ENCODE measurements at regions not wholly inside any gene's neighbourhood (a gene's known extent, or its start where the extent isn't known, plus 50 kb on each side); places are given as distances from the start of the nearest gene placed in this dataset.

- no peak overlapping the region for H3K4me3 ChIP-seq (replicated peaks in 1 of 2; ENCODE audit: low read depth in 2 of 2, low read length in 2 of 2)
- no peak for DNase-seq (ENCODE audit: low read depth in 2 of 2)
- no peak for TF ChIP-seq CTCF (IDR thresholded peaks at IDR 0.05; ENCODE audit: low read depth, low read length)
Observed at GRCh38 chr1:184141361-184141880, 89.9 kb downstream of the TSEN15 start.

- TF ChIP-seq CTCF (IDR thresholded peaks at IDR 0.05; ENCODE audit: low read depth, low read length): no peak
- DNase-seq (ENCODE audit: low read depth in 2 of 2): peak; percentile 39 to 48
- no peak overlapping the region for H3K4me3 ChIP-seq (replicated peaks in 1 of 2; ENCODE audit: low read depth in 2 of 2, low read length in 2 of 2)
Observed at GRCh38 chr1:184143449-184143848, 91.9 kb downstream of the TSEN15 start.

- TF ChIP-seq CTCF (IDR thresholded peaks at IDR 0.05; ENCODE audit: low read depth, low read length): no peak
- no peak for DNase-seq (ENCODE audit: low read depth in 2 of 2)
- H3K4me3 ChIP-seq (replicated peaks in 1 of 2; ENCODE audit: low read depth in 2 of 2, low read length in 2 of 2): no peak overlapping the region
Observed at GRCh38 chr1:184145083-184145482, 93.6 kb downstream of the TSEN15 start.

GRCh38 chr1:184146202-184146601 lies 94.7 kb downstream of the TSEN15 start:
- TF ChIP-seq CTCF (IDR thresholded peaks at IDR 0.05; ENCODE audit: low read depth, low read length): no peak
- DNase-seq (ENCODE audit: low read depth in 2 of 2): no peak
- no peak overlapping the region for H3K4me3 ChIP-seq (replicated peaks in 1 of 2; ENCODE audit: low read depth in 2 of 2, low read length in 2 of 2)

- TF ChIP-seq CTCF (IDR thresholded peaks at IDR 0.05; ENCODE audit: low read depth, low read length): no peak
- peak; percentile 36 to 44 for DNase-seq (ENCODE audit: low read depth in 2 of 2)
- no peak overlapping the region for H3K4me3 ChIP-seq (replicated peaks in 1 of 2; ENCODE audit: low read depth in 2 of 2, low read length in 2 of 2)
Observed at GRCh38 chr1:184150776-184151531, 99.4 kb downstream of the TSEN15 start.

- H3K4me3 ChIP-seq (replicated peaks in 1 of 2; ENCODE audit: low read depth in 2 of 2, low read length in 2 of 2): peak overlapping the region; percentile 29 to 44
- TF ChIP-seq CTCF (IDR thresholded peaks at IDR 0.05; ENCODE audit: low read depth, low read length): no peak
- peak; percentile 30 to 74 for DNase-seq (ENCODE audit: low read depth in 2 of 2)
Observed at GRCh38 chr1:184152434-184152898, 100.9 kb downstream of the TSEN15 start.
